GM23248 (cell line): ENCODE measurements at regions not wholly inside any gene's neighbourhood (a gene's known extent, or its start where the extent isn't known, plus 50 kb on each side); places are given as distances from the start of the nearest gene placed in this dataset.

Experiments used
- EZH2 ChIP-seq: fragments of 200-600 bp; sonication (generic); IDR thresholded peaks from 2 replicates; pipeline ENCODE4 v1.6.1; 2018; ENCODE audit warnings: antibody characterized with exemption, mild to moderate bottlenecking; ENCODE audit not compliant: insufficient read depth, poor library complexity, severe bottlenecking
- EZH2phosphoT487 ChIP-seq: fragments of 200-600 bp; sonication (generic); IDR thresholded peaks from 2 replicates; pipeline ENCODE4 v1.6.1; 2018; ENCODE audit warnings: antibody characterized with exemption, moderate library complexity, mild to moderate bottlenecking, low read depth; ENCODE audit not compliant: insufficient read depth

DNA sequence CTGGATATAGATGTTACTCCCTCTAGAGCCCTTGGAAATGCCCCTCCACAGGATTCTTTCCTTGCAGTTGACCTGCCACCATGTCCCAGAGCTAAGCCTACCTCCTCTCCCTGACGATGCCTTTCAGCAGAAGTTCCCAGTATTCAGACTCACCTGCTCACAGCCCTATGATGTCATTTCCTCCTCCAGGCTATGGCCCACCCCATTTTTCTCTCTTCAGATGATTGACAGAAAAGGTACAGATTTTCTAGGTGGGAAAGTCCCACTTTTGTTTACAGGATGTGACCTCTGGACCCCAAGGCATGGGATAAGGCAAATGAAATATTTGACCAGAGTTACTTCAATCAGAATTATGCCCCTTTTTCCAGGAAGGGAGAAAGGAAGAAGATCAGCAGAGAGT lies 280.2 kb upstream of the PHYHIPL start:
- TF ChIP-seq EZH2phosphoT487 (no peak), EZH2 (no peak)
